ENCODE measurements at regions not wholly inside any gene's neighbourhood (a gene's known extent, or its start where the extent isn't known, plus 50 kb on each side); places are given as distances from the start of the nearest gene placed in this dataset.

GRCh38 chr1:114299331-114299975 lies 145.8 kb upstream of the SYT6 start:
- ATAC-seq (replicated peaks in 1 of 2), result no peak
- H3K36me3 Mint-ChIP-seq (ENCODE audit: insufficient read depth in 2 of 2), result peaks cover 0 to 2% of the 10 kb centered on the region in 2 donors
- no peak for DNase-seq
- H3K27ac Mint-ChIP-seq, result no peak overlapping the region
- H3K27me3 Mint-ChIP-seq (ENCODE audit: low read depth), result no peaks in the 10 kb centered on the region
- no peak overlapping the region for H3K4me3 Mint-ChIP-seq
- H3K4me1 Mint-ChIP-seq (ENCODE audit: low read depth), result no peaks in the 10 kb centered on the region
- no peaks in the 10 kb centered on the region for H3K9me3 Mint-ChIP-seq

- Mint-ChIP-seq H3K36me3 (ENCODE audit: insufficient read depth in 2 of 2) (no peaks in the 10 kb centered on the region), H3K9me3 (no peaks in the 10 kb centered on the region), H3K4me3 (no peak overlapping the region), H3K4me1 (ENCODE audit: low read depth) (no peaks in the 10 kb centered on the region), H3K27me3 (ENCODE audit: low read depth) (no peaks in the 10 kb centered on the region), H3K27ac (no peak overlapping the region)
- DNase-seq (no peak), ATAC-seq (replicated peaks in 1 of 2) (no peak)
These were observed 144.3 kb upstream of the SYT6 start for GRCh38 chr1:114298008-114298407.

- Mint-ChIP-seq H3K36me3 (ENCODE audit: insufficient read depth in 2 of 2) (no peaks in the 10 kb centered on the region), H3K4me1 (ENCODE audit: low read depth) (no peaks in the 10 kb centered on the region), H3K27ac (no peak overlapping the region), H3K27me3 (ENCODE audit: low read depth) (no peaks in the 10 kb centered on the region), H3K9me3 (no peaks in the 10 kb centered on the region), H3K4me3 (no peak overlapping the region)
- ATAC-seq (replicated peaks in 1 of 2) (no peak), DNase-seq (no peak)
These were observed 142.7 kb upstream of the SYT6 start for GRCh38 chr1:114296413-114296812.

- no peak for ATAC-seq (replicated peaks in 1 of 2)
- H3K27me3 Mint-ChIP-seq (ENCODE audit: low read depth), result no peaks in the 10 kb centered on the region
These were observed 141.7 kb upstream of the SYT6 start for GRCh38 chr1:114295321-114295720.

GRCh38 chr1:114292835-114293234 lies 139.2 kb upstream of the SYT6 start:
- Mint-ChIP-seq H3K4me1 (ENCODE audit: low read depth) (no peaks in the 10 kb centered on the region), H3K27me3 (ENCODE audit: low read depth) (no peaks in the 10 kb centered on the region), H3K9me3 (no peaks in the 10 kb centered on the region), H3K4me3 (no peak overlapping the region), H3K27ac (no peak overlapping the region), H3K36me3 (ENCODE audit: insufficient read depth in 2 of 2) (no peaks in the 10 kb centered on the region)
- ATAC-seq (replicated peaks in 1 of 2) (no peak), DNase-seq (no peak)

More at GRCh38 chr1:114295321-114295720, 141.7 kb upstream of the SYT6 start:
- H3K36me3 Mint-ChIP-seq (ENCODE audit: insufficient read depth in 2 of 2), result no peaks in the 10 kb centered on the region
- no peaks in the 10 kb centered on the region for H3K4me1 Mint-ChIP-seq (ENCODE audit: low read depth)
- no peak for DNase-seq
- H3K9me3 Mint-ChIP-seq, result no peaks in the 10 kb centered on the region
- H3K4me3 Mint-ChIP-seq, result no peak overlapping the region
- no peak overlapping the region for H3K27ac Mint-ChIP-seq

GRCh38 chr1:114292194-114292593 lies 138.5 kb upstream of the SYT6 start:
- no peak overlapping the region for H3K27ac Mint-ChIP-seq
- no peak overlapping the region for H3K4me3 Mint-ChIP-seq
- no peaks in the 10 kb centered on the region for H3K9me3 Mint-ChIP-seq
- no peaks in the 10 kb centered on the region for H3K27me3 Mint-ChIP-seq (ENCODE audit: low read depth)
- DNase-seq (no peak), ATAC-seq (replicated peaks in 1 of 2) (no peak)
- H3K4me1 Mint-ChIP-seq (ENCODE audit: low read depth), result no peaks in the 10 kb centered on the region
- H3K36me3 Mint-ChIP-seq (ENCODE audit: insufficient read depth in 2 of 2), result no peaks in the 10 kb centered on the region

GRCh38 chr1:114290776-114291175 lies 137.1 kb upstream of the SYT6 start:
- Mint-ChIP-seq H3K4me1 (ENCODE audit: low read depth) (no peaks in the 10 kb centered on the region), H3K9me3 (no peaks in the 10 kb centered on the region), H3K4me3 (no peak overlapping the region), H3K27me3 (ENCODE audit: low read depth) (no peaks in the 10 kb centered on the region), H3K27ac (no peak overlapping the region), H3K36me3 (ENCODE audit: insufficient read depth in 2 of 2) (no peaks in the 10 kb centered on the region)
- DNase-seq (no peak), ATAC-seq (replicated peaks in 1 of 2) (no peak)

- Mint-ChIP-seq H3K36me3 (ENCODE audit: insufficient read depth in 2 of 2) (no peaks in the 10 kb centered on the region), H3K9me3 (no peaks in the 10 kb centered on the region), H3K4me3 (no peak overlapping the region), H3K4me1 (ENCODE audit: low read depth) (no peaks in the 10 kb centered on the region), H3K27me3 (ENCODE audit: low read depth) (no peaks in the 10 kb centered on the region), H3K27ac (no peak overlapping the region)
- no peak for DNase-seq
- no peak for ATAC-seq (replicated peaks in 1 of 2)
These were observed 136.7 kb upstream of the SYT6 start for GRCh38 chr1:114290341-114290740.

- DNase-seq (no peak), ATAC-seq (replicated peaks in 1 of 2) (no peak)
- Mint-ChIP-seq H3K4me3 (no peak overlapping the region), H3K36me3 (ENCODE audit: insufficient read depth in 2 of 2) (no peaks in the 10 kb centered on the region), H3K9me3 (no peaks in the 10 kb centered on the region), H3K27ac (no peak overlapping the region), H3K27me3 (ENCODE audit: low read depth) (no peaks in the 10 kb centered on the region), H3K4me1 (ENCODE audit: low read depth) (no peaks in the 10 kb centered on the region)
These were observed 136.2 kb upstream of the SYT6 start for GRCh38 chr1:114289824-114290223.

GRCh38 chr1:114289306-114289705 lies 135.6 kb upstream of the SYT6 start:
- H3K27ac Mint-ChIP-seq, result no peak overlapping the region
- ATAC-seq (replicated peaks in 1 of 2), result no peak
- no peaks in the 10 kb centered on the region for H3K4me1 Mint-ChIP-seq (ENCODE audit: low read depth)
- no peak overlapping the region for H3K4me3 Mint-ChIP-seq
- no peak for DNase-seq
- no peaks in the 10 kb centered on the region for H3K36me3 Mint-ChIP-seq (ENCODE audit: insufficient read depth in 2 of 2)
- H3K9me3 Mint-ChIP-seq, result no peaks in the 10 kb centered on the region
- H3K27me3 Mint-ChIP-seq (ENCODE audit: low read depth), result no peaks in the 10 kb centered on the region

GRCh38 chr1:114286960-114287359 lies 133.3 kb upstream of the SYT6 start:
- Mint-ChIP-seq H3K36me3 (ENCODE audit: insufficient read depth in 2 of 2) (no peaks in the 10 kb centered on the region), H3K4me1 (ENCODE audit: low read depth) (peaks cover 3% of the 10 kb centered on the region), H3K27ac (no peak overlapping the region), H3K4me3 (no peak overlapping the region), H3K9me3 (no peaks in the 10 kb centered on the region), H3K27me3 (ENCODE audit: low read depth) (no peaks in the 10 kb centered on the region)
- ATAC-seq (replicated peaks in 1 of 2), result no peak
- DNase-seq, result no peak

- Mint-ChIP-seq H3K9me3 (peaks cover 4% of the 10 kb centered on the region in 2 donors), H3K36me3 (ENCODE audit: insufficient read depth in 2 of 2) (peaks cover 1 to 2% of the 10 kb centered on the region in 2 donors), H3K27ac (no peak overlapping the region), H3K27me3 (ENCODE audit: low read depth) (no peaks in the 10 kb centered on the region), H3K4me1 (ENCODE audit: low read depth) (peaks cover 9% of the 10 kb centered on the region), H3K4me3 (no peak overlapping the region)
- ATAC-seq (replicated peaks in 1 of 2) (no peak), DNase-seq (no peak)
These were observed 132.5 kb upstream of the SYT6 start for GRCh38 chr1:114286179-114286578.

GRCh38 chr1:114282751-114283403 lies 129.2 kb upstream of the SYT6 start:
- peak; percentile 86 to 97 for ATAC-seq (replicated peaks in 1 of 2)
- peaks cover 2 to 3% of the 10 kb centered on the region in 2 donors for H3K36me3 Mint-ChIP-seq (ENCODE audit: insufficient read depth in 2 of 2)
- no peak overlapping the region for H3K4me3 Mint-ChIP-seq
- H3K9me3 Mint-ChIP-seq, result peaks cover 4 to 5% of the 10 kb centered on the region in 2 donors
- no peaks in the 10 kb centered on the region for H3K27me3 Mint-ChIP-seq (ENCODE audit: low read depth)
- H3K4me1 Mint-ChIP-seq (ENCODE audit: low read depth), result peaks cover 9% of the 10 kb centered on the region
- H3K27ac Mint-ChIP-seq, result no peak overlapping the region
- peak; percentile 80 to 83 for DNase-seq

- Mint-ChIP-seq H3K27ac (no peak overlapping the region), H3K27me3 (ENCODE audit: low read depth) (no peaks in the 10 kb centered on the region), H3K9me3 (peaks cover 4 to 5% of the 10 kb centered on the region in 2 donors), H3K36me3 (ENCODE audit: insufficient read depth in 2 of 2) (peaks cover 2 to 3% of the 10 kb centered on the region in 2 donors), H3K4me1 (ENCODE audit: low read depth) (peaks cover 9% of the 10 kb centered on the region), H3K4me3 (no peak overlapping the region)
- ATAC-seq (replicated peaks in 1 of 2), result no peak
- no peak for DNase-seq
These were observed 125.2 kb upstream of the SYT6 start for GRCh38 chr1:114278911-114279310.
